K562 (cell line): ENCODE measurements at regions not wholly inside any gene's neighbourhood (a gene's known extent, or its start where the extent isn't known, plus 50 kb on each side); places are given as distances from the start of the nearest gene placed in this dataset.

Experiments
- ATAC-seq: fragments of 200-7000 bp; cut with Tn5 transposase; 3 replicates; pipeline ENCODE4 v1.9.1; 2020; ENCODE audit warnings: moderate library complexity
- BruUV-seq: library from RNA; stranded (reverse); fragments of 400-500 nt; replicated peaks from 2 replicates; lab custom pipeline; 2021; lab: Mats Ljungman, UMichigan
- CTCF ChIA-PET: fragments of 300-600 bp; formaldehyde crosslinking; extraction: SDS; loops from one replicate; lab custom pipeline; 2021; ENCODE audit warnings: low intra/inter-chr PET ratio; lab: Yijun Ruan, JAX
- POLR2A ChIA-PET: fragments of 300-600, 350-650 bp; sonication (Branson Sonifier 250); formaldehyde crosslinking; extraction: SDS; loops from one replicate; lab custom pipeline; 2021; ENCODE audit warnings: antibody characterized with exemption, inconsistent platforms; lab: Yijun Ruan, JAX
- DNase-seq, 4 experiments: peaks; one replicate each; pipeline versions ENCODE4 v3.0.0 to v3.0.0-alpha.2; 2011 to 2018; ENCODE audit warnings: low spot score in 3 of 4, mixed read lengths in 3 of 4; ENCODE audit errors: extremely low read depth in 1 of 4
- FAIRE-seq: peaks from 2 replicates; lab custom pipeline; 2011; peaks lifted over from hg19 to GRCh38; lab: Jason Lieb, UNC
- H2AFZ ChIP-seq: 2 replicates; pipeline ENCODE4 v1.6.0; 2011; ENCODE audit warnings: low read depth, low read length, control low read depth, inconsistent platforms
- H3K27ac ChIP-seq: fragments of 200-600 bp; 3 replicates; pipeline ENCODE4 v1.8.0; 2011; ENCODE audit warnings: low read depth, mild to moderate bottlenecking, control low read depth, inconsistent platforms, low read length, moderate library complexity, mixed read lengths; ENCODE audit errors: extremely low read depth
- H3K27me3 ChIP-seq, 2 experiments: fragments of 300-600 bp in 1 of 2; 2 replicates in 1 of 2; 3 replicates in 1 of 2; pipeline versions ENCODE4 v1.6.0 to v1.8.0; 2011; ENCODE audit warnings: inconsistent platforms in 2 of 2, low read length in 2 of 2, mild to moderate bottlenecking in 1 of 2, mixed read lengths in 1 of 2, moderate library complexity in 1 of 2; ENCODE audit not compliant: control insufficient read depth in 2 of 2, insufficient read depth in 2 of 2
- H3K36me3 ChIP-seq: fragments of 300-600 bp; 3 replicates; pipeline ENCODE4 v1.8.0; 2011; ENCODE audit warnings: mild to moderate bottlenecking, low read length, inconsistent platforms; ENCODE audit not compliant: control insufficient read depth, insufficient read depth
- H3K4me1 ChIP-seq, 2 experiments: fragments of 200-600 bp in 1 of 2; replicated peaks in 1 of 2; 2 replicates in 1 of 2; 3 replicates in 1 of 2; pipeline versions ENCODE4 v1.5.1 to v1.8.0; 2011; ENCODE audit warnings: inconsistent platforms in 2 of 2, low read length in 2 of 2, mild to moderate bottlenecking in 1 of 2, mixed read lengths in 1 of 2, moderate library complexity in 1 of 2; ENCODE audit not compliant: control insufficient read depth in 2 of 2, insufficient read depth in 2 of 2
- H3K4me2 ChIP-seq: 2 replicates; pipeline ENCODE4 v1.6.1; 2011; ENCODE audit warnings: low read length, control low read depth, inconsistent platforms, mixed read lengths; ENCODE audit not compliant: insufficient read depth
- H3K4me3 ChIP-seq: fragments of 200-600 bp; sonication (generic), shearing (Covaris generic); 2 replicates; pipeline ENCODE4 v1.5.1; 2016; ENCODE audit warnings: control low read depth, inconsistent platforms
- H3K79me2 ChIP-seq: fragments of 200-600 bp; 3 replicates; pipeline ENCODE4 v1.8.0; 2011; ENCODE audit warnings: low read length, inconsistent platforms; ENCODE audit not compliant: control insufficient read depth, insufficient read depth
- H3K9ac ChIP-seq, 2 experiments: 2 replicates each; pipeline versions ENCODE4 v1.6.0 to v1.6.1; 2011; ENCODE audit warnings: low read depth in 2 of 2, low read length in 2 of 2, control low read depth in 1 of 2, inconsistent platforms in 1 of 2, mild to moderate bottlenecking in 1 of 2, mixed read lengths in 1 of 2; ENCODE audit not compliant: insufficient read depth in 1 of 2
- H3K9me1 ChIP-seq: one replicate; pipeline ENCODE4 v1.6.0; 2011; ENCODE audit warnings: inconsistent platforms, mild to moderate bottlenecking, low read length, moderate library complexity; ENCODE audit not compliant: control insufficient read depth, insufficient read depth
- H3K9me3 ChIP-seq: replicated peaks from 2 replicates; pipeline ENCODE4 v1.5.1; 2011; ENCODE audit warnings: low read depth, low read length, inconsistent platforms; ENCODE audit not compliant: control insufficient read depth, insufficient read depth
- H4K20me1 ChIP-seq: replicated peaks from 2 replicates; pipeline ENCODE4 v1.6.1; 2011; ENCODE audit warnings: low read length, inconsistent platforms, mixed read lengths; ENCODE audit not compliant: control insufficient read depth, insufficient read depth
- C11orf30 ChIP-seq: fragments of 450-650 bp; IDR thresholded peaks from 2 replicates; pipeline ENCODE4 v1.6.1; 2016; ENCODE audit warnings: low read depth, mild to moderate bottlenecking
- CBFA2T3 ChIP-seq: fragments of 450-650 bp; IDR thresholded peaks from 2 replicates; pipeline ENCODE4 v1.6.1; 2017
- EZH2 ChIP-seq: IDR thresholded peaks from 2 replicates; pipeline ENCODE4 v1.6.1; 2012; ENCODE audit warnings: low read depth, mild to moderate bottlenecking, inconsistent platforms, low read length, borderline replicate concordance
- HMG20A ChIP-seq: fragments of 450-650 bp; formaldehyde crosslinking; conservative IDR thresholded peaks from 2 replicates; pipeline ENCODE4 v1.4.0; 2020; ENCODE audit warnings: mild to moderate bottlenecking, mixed read lengths
- KAT7 ChIP-seq: sonication (generic); formaldehyde crosslinking; IDR thresholded peaks from 2 replicates; pipeline ENCODE4 v1.8.0; 2022; ENCODE audit warnings: missing genetic modification reagents, mild to moderate bottlenecking, borderline replicate concordance
- MTA3 ChIP-seq: fragments of 450-650 bp; formaldehyde crosslinking; IDR thresholded peaks from 2 replicates; pipeline ENCODE4 v1.6.1; 2017; ENCODE audit warnings: mild to moderate bottlenecking, borderline replicate concordance
- NFIC ChIP-seq: fragments of 450-650 bp; IDR thresholded peaks from 2 replicates; pipeline ENCODE4 v1.6.1; 2017; ENCODE audit warnings: mild to moderate bottlenecking, inconsistent platforms
- PRPF4 ChIP-seq: fragments of 200-400 bp; formaldehyde crosslinking; IDR thresholded peaks from one replicate; pipeline ENCODE4 v1.6.1; 2017; ENCODE audit warnings: low read length, low read depth, mild to moderate bottlenecking; ENCODE audit not compliant: insufficient read depth, poor library complexity, severe bottlenecking
- ZFP30 ChIP-seq: fragments of 250-450 bp; sonication (Bioruptor Pico); IDR thresholded peaks from 2 replicates; pipeline ENCODE4 v1.8.0; 2022; ENCODE audit warnings: moderate library complexity, mild to moderate bottlenecking, inconsistent platforms, borderline replicate concordance
- ZNF75A ChIP-seq: fragments of 450-650 bp; formaldehyde crosslinking; IDR thresholded peaks from 2 replicates; pipeline ENCODE4 v1.4.0; 2020; ENCODE audit warnings: mild to moderate bottlenecking
- WGBS: fragments of 100-300 bp; shearing (Covaris generic); methylation state at CpG from one replicate; pipeline ENCODE4 v1.1.6; 2016; ENCODE audit warnings: low coverage, mixed read lengths; ENCODE audit not compliant: insufficient coverage; ENCODE audit errors: missing lambda C conversion rate; 5-methylcytosine and 5-hydroxymethylcytosine counted together
- in situ Hi-C: fragments of 300-500 bp; cut with MboI; formaldehyde crosslinking; loops from 4 replicates; pipeline ENCODE4 v1.15.0; 2018; ENCODE audit warnings: inconsistent platforms, mixed read lengths
- intact Hi-C: fragments of 100-400 bp; cut with micrococcal nuclease; formaldehyde crosslinking; loops from 2 replicates; pipeline ENCODE4 v1.14.2; 2022
- TF ChIP-seq, protein P1 (sequence below): fragments of 250-450 bp; sonication (Bioruptor Pico); IDR thresholded peaks from 2 replicates; pipeline ENCODE4 v1.5.0; 2021
- TF ChIP-seq, protein P2 (sequence below), 2 experiments: fragments of 250-450 bp in 1 of 2; fragments of 450-650 bp in 1 of 2; sonication (Bioruptor Pico) in 1 of 2; IDR thresholded peaks; 2 replicates each; pipeline versions ENCODE4 v1.6.1 to v1.8.0; 2016 to 2021; ENCODE audit warnings: mild to moderate bottlenecking in 2 of 2, moderate library complexity in 2 of 2, missing compliant biosample characterization in 1 of 2, missing genetic modification characterization in 1 of 2
- TF ChIP-seq, protein P3 (sequence below): conservative IDR thresholded peaks from 2 replicates; pipeline ENCODE4 v1.6.1; 2011; ENCODE audit warnings: low read depth, mild to moderate bottlenecking, low read length; ENCODE audit not compliant: control insufficient read depth

DNA sequence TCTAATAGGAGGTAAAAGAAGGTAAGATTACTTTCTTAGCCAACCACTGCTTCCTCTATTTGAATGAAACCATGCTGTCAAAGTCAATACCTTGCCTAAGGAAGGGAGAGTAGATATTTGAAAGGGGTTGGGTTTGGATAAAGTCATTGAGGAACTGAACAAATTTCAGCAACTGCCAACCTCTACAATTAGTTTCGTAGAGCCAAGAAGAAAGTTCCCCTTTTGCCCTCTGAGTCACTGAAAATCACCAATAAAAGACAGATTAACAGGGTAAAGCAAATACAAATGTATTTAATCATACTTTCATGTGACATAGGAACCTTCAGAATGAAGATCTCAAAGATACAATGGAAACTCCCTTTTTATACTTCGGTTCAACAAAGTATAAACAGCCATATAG, 615.7 kb downstream of the GABRG2 start:
- H3K79me2 ChIP-seq = no peaks in the 10 kb centered on the region
- H4K20me1 ChIP-seq = no peaks in the 10 kb centered on the region
- H3K4me1 ChIP-seq = no peaks in the 10 kb centered on the region
- no peaks in the 10 kb centered on the region for H3K9me3 ChIP-seq
- 0% methylated on average over 2 of the region's 2 CpGs for WGBS
- intact Hi-C loops = no loop called here
- CTCF ChIA-PET = no interaction called here
- no peak overlapping the region for H3K4me3 ChIP-seq
- DNase-seq = no peak
- no peak overlapping the region for H3K9ac ChIP-seq
- in situ Hi-C loops = no loop called here
- TF ChIP-seq CBFA2T3 = no peak
- TF ChIP-seq NFIC = no peak
- TF ChIP-seq, protein P1, sequence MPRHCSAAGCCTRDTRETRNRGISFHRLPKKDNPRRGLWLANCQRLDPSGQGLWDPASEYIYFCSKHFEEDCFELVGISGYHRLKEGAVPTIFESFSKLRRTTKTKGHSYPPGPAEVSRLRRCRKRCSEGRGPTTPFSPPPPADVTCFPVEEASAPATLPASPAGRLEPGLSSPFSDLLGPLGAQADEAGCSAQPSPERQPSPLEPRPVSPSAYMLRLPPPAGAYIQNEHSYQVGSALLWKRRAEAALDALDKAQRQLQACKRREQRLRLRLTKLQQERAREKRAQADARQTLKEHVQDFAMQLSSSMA = no peak
- TF ChIP-seq PRPF4 = no peak
- no peak for TF ChIP-seq MTA3
- TF ChIP-seq, all 486 proteins: peak for 0
- Histone ChIP-seq H3K9me1 (no peaks in the 10 kb centered on the region), H3K4me2 (no peak overlapping the region), H3K27ac (no peak overlapping the region), H3K36me3 (no peaks in the 10 kb centered on the region), H3K27me3 (no peaks in the 10 kb centered on the region), H2AFZ (no peak overlapping the region)
- BruUV-seq = no TSS peak
- POLR2A ChIA-PET = no interaction called here
- FAIRE-seq = no peak
- ATAC-seq = no peak

DNA sequence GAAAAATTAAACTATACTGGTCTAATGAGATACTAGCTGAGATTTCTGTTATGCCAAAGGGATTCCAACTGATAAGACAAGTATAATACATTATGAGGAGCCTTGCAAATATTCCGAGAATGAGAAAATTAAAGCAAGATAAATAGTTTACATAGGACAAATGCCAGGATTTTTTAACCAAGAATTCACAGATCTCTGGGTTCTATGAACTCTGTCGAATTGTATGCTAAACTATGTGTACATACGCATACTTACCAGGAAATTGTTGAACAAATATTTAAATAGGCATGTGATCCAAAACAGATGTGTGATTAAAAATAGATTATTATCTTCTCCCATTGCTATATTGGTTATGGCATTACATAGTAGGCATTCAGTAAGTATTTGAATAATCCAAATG, 616.6 kb downstream of the GABRG2 start:
- H3K9ac ChIP-seq = no peak overlapping the region
- WGBS = 0% methylated on average over 3 of the region's 3 CpGs
- H3K4me2 ChIP-seq = no peak overlapping the region
- FAIRE-seq (no peak), ATAC-seq (no peak), DNase-seq (no peak)
- no peak overlapping the region for H3K4me3 ChIP-seq
- no peak overlapping the region for H3K27ac ChIP-seq
- BruUV-seq = no TSS peak
- H3K27me3 ChIP-seq = no peaks in the 10 kb centered on the region
- no peaks in the 10 kb centered on the region for H3K9me1 ChIP-seq
- no peaks in the 10 kb centered on the region for H3K79me2 ChIP-seq
- H4K20me1 ChIP-seq = no peaks in the 10 kb centered on the region
- H2AFZ ChIP-seq = no peak overlapping the region
- H3K36me3 ChIP-seq = no peaks in the 10 kb centered on the region
- in situ Hi-C loops = no loop called here
- H3K9me3 ChIP-seq = no peaks in the 10 kb centered on the region
- ChIA-PET CTCF (no interaction called here), POLR2A (no interaction called here)
- no peaks in the 10 kb centered on the region for H3K4me1 ChIP-seq
- intact Hi-C loops = no loop called here
- TF ChIP-seq ZFP30 (CRISPR knock-in tag) (no peak), ZNF75A (CRISPR knock-in tag) (no peak), HMG20A (CRISPR knock-in tag) (no peak), EZH2 (no peak), C11orf30 (no peak), KAT7 (CRISPR knock-in tag) (no peak)
- TF ChIP-seq, protein P2, sequence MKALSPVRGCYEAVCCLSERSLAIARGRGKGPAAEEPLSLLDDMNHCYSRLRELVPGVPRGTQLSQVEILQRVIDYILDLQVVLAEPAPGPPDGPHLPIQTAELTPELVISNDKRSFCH (CRISPR knock-in tag; IDR thresholded peaks at IDR 0.05) = no peak
- TF ChIP-seq, protein P2 (tag; IDR thresholded peaks at IDR 0.05) = no peak
- TF ChIP-seq, protein P3, sequence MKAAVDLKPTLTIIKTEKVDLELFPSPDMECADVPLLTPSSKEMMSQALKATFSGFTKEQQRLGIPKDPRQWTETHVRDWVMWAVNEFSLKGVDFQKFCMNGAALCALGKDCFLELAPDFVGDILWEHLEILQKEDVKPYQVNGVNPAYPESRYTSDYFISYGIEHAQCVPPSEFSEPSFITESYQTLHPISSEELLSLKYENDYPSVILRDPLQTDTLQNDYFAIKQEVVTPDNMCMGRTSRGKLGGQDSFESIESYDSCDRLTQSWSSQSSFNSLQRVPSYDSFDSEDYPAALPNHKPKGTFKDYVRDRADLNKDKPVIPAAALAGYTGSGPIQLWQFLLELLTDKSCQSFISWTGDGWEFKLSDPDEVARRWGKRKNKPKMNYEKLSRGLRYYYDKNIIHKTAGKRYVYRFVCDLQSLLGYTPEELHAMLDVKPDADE = no peak
